GM21367 (cell line): ENCODE measurements at regions not wholly inside any gene's neighbourhood (a gene's known extent, or its start where the extent isn't known, plus 50 kb on each side); places are given as distances from the start of the nearest gene placed in this dataset.

Experiments used
- ATAC-seq: cut with Tn5 transposase; IDR thresholded peaks from one replicate; pipeline ENCODE4 v1.9.1; 2021; ENCODE audit not compliant: unreplicated experiment

DNA sequence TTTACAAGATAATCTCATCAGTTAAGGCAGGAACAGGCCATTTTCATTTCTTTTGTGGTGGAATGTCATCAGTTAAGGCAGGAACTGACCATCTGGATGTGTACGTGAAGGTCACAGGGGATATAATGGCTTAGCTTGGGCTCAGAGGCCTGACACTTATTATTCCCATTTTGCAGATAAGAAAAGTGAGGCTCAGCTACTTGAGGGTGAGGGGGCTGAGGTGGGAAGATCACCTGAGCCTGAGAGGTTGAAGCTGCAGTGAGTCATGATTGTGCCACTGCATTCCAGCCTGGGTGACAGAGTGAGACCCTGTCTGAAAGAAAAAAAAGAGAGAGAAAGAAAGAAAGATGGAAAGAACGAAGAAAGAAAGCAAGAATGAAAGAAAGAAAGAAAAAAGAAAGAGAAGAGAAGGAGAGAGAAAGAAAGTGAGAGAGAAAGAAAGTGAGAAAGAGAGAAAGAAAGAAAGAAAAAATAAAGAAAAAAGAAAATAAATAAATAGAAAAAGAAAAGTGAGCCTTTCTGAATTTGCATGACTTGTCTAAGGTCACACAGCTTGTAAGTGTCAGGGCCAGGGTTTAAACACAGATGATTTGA, 142.0 kb downstream of the TMEM30B start:
- no peak for ATAC-seq

DNA sequence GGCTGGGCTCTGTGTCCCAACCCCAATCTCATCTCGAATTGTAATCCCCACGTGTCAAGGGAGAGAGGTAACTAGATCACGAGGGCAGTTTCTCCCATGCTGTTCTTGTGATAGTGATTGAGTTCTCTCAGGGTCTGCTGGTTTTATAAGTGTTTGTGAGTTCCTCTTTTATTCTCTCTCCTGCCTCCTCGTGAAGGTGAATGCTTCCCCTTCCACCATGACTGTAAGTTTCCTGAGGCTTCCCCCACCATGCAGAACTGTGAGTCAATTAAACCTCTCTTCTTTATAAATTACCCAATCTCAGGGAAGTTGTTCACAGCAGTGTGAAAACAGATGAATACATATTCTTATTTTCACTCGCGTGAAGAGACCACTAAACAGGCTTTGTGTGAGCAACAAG, 148.2 kb downstream of the TMEM30B start:
- no peak for ATAC-seq

DNA sequence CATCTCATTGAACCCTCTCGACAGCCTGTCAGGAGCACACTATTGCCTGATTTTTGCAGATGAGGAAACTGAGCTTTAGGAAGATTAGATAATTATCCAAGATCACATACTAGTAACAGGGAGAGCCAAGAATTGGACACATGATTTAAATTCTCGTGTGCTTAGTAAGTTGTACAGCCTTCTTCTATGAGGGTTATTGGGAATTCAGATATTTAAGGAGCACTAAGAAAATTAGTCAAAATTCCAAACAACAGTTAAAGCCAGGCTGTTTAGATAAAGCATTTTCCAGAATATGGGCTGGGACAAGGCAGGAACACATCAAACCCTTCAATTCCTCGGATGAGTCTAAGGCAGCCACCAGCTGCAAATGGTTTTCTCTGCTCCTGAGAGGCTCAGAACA, 148.8 kb downstream of the TMEM30B start:
- ATAC-seq = no peak

DNA sequence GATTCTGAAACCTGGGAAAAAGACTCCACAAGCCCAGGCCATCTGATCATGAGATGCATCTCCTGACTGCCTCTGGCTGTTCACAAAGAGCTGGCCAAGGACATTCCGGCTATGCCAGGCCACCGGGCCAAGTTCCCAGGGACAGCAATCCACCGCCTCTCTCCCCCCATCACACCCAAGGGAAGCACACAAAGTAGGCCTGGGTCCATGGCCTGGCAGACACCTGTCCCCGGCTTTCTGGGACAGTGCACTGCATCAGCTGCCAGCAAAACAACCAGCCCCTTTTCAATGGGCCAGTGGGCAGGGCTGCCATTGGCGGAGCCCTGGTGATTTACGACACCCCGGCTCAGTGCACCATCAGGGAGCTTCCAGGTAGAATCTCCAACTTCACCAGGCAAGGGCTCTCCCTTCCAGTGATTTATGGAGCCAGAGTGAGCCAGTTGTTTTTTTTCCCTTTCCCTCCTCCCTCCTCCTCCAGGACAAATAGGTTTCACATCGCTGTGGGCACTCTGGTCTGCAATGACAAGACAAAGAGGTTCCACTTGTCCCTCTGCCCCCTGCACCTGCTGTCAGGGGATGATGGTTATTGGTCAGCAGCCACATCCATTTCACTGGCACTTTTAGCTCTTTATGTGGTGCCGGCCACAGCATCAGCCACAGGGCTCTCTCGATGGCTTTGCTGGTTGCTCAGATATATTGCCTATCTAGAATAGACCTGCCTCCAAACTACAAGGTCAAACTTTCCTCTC, 149.6 kb downstream of the SLC38A6 start:
- no peak for ATAC-seq

DNA sequence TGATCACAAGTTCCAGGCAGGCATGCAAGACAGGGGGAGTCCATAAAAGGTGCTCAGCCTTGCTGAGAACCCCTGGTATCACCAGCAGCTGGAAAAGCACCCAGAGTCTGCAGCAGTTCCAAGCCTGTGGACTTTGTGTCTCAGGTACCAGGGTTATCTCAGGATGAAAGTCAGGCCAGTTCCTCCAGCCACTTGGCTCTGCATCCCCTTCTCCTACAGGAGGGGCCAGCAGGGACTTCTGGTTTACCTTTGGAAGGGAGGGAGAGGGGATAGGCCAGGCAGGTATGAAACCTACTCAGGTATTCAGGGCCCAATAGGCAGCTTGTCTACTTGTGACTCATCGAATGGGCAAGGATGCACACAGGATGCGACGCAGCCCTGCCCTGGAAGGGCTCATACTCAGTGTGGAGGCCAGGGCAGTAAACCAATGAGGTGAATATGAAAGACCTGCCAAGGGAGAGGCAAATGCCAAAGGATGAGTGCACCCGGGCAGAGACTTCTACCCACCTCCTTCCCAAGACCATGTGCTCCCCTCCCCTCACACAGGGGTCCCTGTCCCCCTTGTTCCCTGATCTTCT, 148.2 kb downstream of the SLC38A6 start:
- ATAC-seq = no peak

DNA sequence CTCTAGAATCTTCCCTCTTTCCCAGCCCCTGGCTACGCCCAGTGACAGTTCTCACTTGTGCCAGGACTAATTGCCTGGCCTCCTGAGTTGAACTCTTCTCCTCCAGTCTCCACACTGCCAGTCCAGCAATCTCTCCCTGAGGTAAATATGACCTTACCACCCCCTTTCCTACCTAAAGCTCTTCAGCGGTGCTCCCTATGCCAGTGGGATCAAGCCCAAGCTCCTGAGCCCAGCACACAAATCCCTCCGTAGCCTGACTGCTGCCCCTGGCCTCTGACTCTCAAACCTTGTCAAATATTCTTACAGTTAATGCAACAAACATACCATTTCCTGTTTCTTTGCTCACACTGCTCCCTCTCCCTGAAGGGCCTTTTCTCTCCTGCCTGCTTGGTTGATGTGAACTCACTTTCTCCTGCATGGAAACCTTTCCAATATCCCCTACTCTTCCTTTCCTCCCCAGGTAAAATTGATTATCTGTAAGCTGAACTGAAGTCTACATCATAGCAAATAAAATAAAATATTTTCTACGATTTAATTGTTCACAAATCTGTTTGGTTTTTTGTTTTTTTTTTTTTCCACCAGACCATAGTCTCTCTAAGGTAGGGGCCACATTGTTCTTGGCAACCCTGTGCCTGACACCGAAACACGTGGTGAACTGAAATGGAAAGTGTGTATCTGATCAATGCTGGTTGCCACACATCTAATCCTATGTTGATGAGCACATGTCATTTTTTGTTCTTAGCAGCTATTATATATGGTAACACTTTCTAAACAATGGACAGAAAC, 147.5 kb downstream of the SLC38A6 start:
- ATAC-seq = no peak

DNA sequence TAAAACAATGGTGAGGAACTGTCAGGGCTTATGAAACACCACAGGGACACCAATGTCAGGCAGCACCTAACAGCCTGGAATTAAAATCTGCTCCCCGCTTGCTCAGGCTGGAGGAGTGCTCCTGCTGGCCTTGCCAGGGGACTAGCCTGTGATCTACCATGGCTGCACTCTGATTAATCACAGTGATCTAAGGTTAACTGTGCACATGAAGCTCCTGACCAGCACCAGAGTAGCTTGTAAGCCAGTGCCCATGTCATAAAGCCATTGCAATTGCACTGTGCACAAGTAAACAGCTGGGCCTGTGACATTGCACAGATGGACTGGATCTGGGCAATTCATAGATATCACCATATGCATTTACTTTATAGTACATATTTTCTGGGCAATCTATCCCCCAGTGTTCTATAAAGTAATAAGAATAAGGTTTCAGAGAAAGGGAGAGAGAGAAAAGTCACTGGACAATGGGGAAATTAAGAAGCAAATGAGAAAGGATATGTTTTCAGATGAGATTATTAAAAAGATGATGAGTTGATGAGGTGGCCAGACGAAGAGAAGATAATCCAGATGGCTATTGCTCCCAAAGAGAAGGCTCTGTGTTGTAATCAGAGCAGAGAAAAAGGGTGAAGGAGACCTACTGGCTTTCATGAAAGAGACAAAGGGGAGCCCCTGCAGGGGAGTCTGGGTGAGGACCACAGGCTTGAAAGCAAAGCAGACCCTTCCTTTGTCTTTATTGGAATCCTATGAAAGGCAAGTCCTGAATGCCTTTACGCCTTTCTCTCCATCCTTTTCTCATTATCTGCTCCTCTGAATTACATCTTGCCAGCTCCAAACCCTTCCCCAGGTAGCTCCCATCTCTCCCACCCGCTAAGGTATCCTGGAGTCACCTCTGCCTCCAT, 145.8 kb downstream of the SLC38A6 start:
- ATAC-seq = no peak

DNA sequence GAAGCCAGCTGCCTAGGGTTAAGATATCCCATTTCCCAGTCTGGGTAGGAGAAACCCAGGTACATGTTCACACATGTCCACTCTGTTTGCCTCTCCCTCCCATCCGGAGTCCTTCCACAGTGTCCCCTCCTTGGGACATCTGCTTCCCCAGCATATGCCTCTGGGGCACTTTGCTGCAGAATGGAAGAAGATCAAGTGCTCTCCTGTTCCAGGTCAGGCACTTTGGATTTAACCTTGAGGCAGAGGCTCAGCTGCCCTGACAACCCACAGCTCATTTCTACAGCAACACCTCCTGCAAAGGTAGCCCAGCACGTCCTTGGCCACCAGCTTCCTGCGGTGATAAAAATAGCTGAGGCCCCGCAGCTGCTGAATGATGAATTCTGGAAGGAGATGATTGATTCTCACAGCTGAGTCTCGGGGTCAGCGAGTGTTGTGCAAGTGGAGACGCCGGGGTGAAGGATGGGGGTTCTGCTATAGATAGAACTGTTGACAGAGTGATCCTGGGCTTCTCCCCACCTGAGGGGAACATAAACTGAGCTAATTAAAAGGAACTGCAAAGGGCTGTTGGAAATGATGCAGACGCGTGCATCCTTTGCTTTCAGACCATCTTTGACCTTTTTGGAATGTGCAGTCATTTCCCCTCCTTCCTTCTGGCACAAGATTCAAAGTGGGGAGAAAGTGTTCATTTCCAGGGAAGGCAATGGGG, 145.0 kb downstream of the SLC38A6 start:
- no peak for ATAC-seq

DNA sequence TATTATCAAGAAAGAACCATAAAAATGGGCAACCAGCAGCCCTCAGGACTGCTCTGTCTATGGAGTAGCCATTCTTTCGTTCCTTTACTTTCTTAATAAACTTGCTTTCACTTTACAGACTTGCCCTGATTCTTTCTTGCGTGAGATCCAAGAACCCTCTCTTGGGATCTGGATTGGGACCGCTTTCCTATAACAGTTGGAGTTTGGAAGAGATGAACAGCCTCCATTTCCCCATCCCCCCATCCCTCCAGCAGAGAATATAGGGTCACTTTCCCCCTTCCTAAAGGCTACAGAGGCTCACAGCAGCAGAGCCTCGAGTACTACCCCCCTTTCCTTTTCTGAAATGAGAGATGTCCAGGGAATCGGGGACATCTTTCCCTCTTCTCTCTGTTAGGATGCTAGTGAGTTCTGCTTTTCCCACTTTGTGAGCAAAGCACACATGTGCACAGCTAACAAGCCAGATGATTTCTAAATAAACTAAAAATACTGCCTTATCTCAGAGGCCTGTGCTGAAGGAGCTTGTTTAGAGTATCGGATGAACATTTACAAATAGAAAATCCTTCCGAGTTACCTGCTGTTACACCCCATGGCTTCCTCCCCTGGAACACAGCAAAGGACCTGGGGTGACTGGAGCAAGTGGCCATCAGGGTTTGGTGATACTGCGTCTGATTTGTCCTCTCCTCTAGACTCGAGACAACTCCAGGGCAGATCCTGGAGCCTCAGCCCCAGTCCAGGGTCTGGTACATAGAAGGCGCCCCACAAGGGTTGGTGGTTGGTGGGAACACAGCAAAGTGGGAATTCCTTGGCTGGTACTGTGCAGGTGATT, 144.2 kb downstream of the SLC38A6 start:
- no peak for ATAC-seq

DNA sequence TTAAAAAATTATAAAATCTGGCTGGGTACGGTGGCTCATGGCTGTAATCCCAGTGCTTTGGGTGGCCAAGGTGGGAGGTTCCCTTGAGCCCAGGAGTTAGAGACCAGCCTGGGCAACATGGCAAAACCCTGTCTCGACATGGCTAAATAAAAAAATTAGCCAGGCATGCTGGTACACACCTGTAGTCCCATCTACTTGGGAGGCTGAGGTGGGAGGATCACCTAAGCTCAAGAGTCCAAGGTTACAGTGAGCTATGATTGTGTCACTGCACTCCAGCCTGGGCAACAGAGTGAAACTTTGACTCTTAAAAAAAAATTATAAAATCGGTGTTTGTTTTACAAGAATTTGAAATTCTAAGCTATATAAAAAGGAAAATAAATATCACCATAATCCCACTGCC, 141.8 kb downstream of the SLC38A6 start:
- no peak for ATAC-seq

DNA sequence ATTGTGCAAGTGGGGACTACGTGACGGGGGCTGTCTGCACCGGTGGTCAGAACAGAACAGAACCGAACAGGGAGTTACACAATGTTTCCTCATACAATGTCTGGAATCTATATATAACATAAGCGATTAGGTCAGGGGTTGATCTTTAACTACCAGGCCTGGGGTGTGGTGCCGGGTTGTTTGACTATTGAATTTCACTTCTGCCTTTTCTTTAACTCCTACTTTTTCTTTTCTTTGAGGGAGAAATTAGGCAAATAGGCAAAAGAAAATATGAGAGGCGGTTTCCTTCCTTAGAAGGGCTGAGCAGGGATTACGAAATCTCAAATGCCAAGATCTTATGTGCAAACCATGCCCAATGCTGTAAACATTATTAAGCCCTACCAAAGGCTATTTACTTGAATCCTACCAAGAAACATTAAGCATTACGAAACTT, 140.3 kb downstream of the SLC38A6 start:
- ATAC-seq = no peak

DNA sequence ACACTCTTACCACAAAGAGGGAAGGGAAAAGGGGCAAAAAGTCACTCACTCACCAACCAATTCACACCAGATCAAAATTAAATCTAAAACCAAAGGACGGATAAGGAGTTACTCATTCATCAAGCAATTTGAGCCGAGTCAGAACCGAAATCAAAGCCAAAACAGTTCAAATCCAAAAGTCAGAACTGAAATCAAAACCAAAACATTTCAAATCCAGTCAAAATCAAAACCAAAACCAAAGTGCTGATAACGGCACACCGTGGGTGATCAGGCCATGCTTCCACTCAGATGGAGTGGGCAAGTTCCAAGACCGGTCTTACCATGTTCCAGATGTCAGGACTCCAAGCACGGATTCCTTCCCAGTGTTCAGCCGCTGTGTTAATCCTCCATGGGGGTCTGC, 139.5 kb downstream of the SLC38A6 start:
- ATAC-seq = no peak

DNA sequence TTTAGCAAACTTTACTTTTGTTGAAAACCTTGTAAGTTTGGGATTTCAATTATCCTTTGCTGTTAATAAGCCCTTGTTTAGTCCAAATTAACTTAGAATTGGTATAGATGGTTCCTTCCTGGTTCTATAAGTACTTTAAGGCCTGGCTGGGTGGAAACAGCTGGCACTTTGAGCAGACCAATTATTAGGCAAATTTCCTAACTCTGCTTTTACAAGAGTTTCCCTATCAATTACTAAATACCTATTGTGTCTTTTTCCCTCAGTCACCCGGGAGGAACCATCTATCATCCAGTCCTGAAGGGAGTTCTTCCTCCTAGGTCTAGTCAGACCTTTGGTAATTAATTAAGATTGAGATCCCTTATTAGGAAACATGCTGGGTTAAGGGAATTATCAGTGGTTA, 138.0 kb downstream of the SLC38A6 start:
- ATAC-seq = no peak

DNA sequence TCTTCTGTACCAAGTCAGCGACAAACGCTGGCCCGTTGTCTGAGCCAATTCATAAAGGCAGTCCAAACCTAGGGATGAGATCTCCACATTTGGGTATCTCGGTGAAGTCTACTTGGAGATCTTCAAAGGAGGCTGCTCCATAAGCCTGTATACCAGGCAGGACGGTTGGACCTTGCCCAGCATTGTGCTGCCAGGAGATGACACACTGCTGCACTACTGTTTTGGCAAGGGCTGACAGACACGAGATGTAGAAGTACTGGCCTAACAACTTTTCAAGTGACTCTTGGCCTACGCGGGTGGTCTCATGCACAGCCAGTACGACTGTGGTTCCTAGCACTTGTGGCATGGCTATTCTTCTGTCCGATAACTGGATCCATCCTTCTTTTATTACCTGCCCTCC, 135.3 kb downstream of the SLC38A6 start:
- no peak for ATAC-seq

DNA sequence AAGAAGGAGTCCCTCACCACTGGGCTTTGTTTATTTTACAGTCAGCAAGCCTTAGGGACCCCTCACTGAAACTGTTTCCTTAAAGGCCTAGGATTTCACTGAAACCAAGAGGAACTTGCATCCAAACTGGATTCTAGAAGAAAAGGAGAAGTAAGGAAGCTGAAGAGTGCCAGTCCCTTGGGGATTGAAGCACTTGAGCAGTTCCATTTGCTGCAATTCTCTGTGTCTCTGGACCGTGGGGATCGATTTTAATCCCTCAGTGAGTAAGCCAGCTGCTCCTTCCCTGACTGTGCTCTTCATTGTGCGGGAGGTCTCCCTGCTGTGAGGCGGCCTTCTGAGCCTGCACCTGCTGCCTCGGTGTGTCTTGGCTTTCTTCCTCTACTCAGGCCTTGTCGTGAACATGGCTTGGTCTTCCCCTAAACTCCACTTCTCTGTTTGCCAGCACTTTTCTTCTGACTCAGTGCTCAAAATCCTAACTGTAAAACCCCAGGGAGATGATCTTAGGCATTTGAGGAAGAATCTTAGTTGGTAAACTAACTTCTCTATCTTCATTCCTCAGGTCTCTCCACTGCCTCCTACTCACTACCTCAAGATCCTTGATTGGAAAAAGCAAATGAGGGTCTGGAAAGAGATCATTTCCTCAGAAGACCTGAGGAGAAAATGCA, 132.6 kb downstream of the SLC38A6 start:
- no peak for ATAC-seq

DNA sequence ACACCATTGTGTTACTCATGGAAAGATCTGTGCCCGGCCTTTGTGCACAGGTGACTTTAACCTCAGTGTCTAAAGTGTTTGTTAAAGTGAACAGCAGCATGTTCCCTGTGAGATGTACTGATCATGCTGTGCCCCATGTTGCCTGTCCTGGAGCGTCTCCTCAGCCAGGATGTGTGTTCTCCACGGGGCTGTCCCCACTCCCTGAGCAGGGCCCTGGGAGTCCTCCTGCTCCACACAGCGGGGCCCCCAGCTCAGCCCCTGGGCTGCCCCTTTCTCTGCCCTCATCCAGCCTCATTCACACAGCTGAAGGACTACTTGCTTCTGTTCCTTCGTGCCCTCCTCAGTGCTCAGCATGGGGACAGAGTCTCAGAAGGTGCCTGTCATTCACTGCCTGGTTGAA, 131.5 kb downstream of the SLC38A6 start:
- no peak for ATAC-seq

DNA sequence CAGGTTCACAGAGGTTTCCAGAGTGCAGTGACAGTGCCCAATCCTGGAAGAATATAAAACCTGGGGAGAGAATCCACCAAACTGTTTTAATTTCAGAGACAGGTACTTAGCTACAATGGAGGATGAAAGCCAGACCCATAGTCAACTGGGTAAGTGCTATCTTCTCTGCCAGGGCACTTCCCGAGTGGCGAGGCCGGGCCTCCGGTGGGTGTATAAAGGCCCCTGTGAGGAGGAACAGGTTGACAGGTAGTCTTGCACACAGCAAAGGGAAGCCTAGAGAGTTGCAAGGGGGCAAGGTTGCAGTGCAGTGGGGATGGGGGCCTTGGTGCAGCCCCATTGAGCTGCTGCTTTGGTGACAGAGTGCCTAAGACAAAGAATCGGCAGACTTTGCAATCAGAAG, 130.7 kb downstream of the SLC38A6 start:
- no peak for ATAC-seq

DNA sequence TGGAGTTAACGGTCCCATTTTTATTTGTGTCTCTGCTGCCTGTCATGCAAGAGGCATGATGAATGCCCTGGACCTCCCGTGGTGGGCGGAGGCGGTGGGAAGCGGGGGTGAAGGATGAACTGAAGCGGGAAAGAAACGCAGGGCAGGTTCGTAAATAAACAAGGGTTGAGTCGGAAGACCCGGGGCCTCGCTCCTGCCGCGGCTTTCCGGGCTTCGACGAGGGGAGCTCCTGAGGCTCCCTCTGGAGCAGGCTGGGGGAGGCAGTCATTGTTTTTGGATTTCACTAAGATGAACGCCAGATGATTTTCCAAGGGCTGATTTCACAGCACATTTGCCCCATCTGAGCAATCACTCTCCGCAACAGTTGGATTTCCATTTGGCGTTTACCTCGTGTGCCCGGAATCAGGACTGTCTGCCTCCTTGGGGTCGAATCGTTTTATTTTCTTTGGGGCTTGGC, 130.2 kb downstream of the SLC38A6 start:
- ATAC-seq = no peak
